HG02798 (cell line): ENCODE measurements at regions not wholly inside any gene's neighbourhood (a gene's known extent, or its start where the extent isn't known, plus 50 kb on each side); places are given as distances from the start of the nearest gene placed in this dataset.
"Not testable (repeated sequence)": the region's sequence is repeated elsewhere in the genome, so short reads cannot be mapped to it uniquely, and the experiment has no call there.

Source experiments
- ATAC-seq: cut with Tn5 transposase; IDR thresholded peaks from one replicate; pipeline ENCODE4 v1.9.1; 2021; ENCODE audit warnings: mild to moderate bottlenecking; ENCODE audit not compliant: unreplicated experiment, poor library complexity

DNA sequence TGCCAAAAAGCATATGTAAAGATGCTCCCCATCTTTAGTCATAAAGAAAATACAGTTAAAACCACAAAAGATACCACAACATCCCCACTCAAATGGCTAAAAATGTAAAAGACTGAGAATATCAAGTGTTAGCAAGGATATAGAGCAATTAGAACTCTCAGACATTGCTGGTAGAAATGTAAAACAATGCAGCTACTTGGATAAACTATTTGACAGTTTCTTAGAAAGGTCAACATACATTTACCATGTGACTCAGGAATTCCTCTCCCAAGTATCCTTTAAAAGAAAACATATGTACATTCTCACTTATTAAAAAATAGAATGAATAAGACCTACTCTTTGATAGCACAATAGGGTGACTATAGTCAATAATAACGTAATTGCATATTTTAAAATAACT lies 173.7 kb downstream of the HNRNPD start:
- ATAC-seq, result no peak

DNA sequence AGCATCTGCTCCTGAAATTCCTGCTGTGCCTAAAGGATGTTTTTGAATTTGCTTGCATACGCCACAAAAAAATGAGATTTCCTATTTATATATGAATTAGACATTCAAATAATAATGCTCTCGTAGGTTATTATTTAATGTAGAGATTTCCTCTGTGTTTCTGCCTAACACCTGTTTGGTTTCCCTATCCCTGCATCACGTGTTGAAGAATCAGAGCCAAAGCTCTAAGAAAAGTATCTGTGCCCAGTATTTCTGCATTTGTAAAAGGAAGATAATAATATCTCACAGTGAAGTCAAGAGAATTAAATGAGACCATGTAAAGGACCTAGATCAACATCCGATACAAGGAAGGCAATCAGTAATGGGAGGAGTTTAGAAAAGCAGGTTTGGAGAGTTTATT lies 179.5 kb downstream of the HNRNPD start:
- ATAC-seq, result no peak

DNA sequence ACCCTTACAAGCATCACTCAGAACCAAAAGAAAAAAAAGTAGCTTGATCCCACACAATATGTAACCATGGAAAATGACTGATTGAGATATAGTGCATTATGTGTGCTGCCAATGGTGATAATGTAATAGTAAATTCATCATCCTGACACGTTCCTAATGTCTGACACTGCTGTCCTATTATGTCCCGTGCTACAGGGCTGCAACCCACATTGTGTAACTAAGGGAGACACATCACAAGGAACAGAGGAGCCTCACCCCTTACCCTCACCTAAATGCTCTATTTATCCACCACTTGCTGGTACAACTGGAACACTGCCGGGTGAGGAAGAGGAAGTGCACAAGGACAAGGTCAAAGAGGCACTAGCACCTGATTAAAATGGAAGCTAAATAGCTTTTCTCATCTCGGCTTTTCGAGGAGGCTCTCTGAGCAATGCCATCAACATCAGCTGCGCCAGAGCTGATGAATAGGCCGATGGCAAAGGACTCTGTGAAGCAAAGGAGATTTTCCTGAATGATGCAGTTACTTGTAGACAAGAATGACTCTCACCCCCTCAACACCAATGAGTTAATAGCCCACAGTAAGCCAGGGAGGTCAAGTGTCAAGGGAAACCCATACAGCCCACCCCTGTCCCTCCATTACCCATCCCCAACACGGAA lies 181.6 kb downstream of the HNRNPD start:
- ATAC-seq, result no peak

DNA sequence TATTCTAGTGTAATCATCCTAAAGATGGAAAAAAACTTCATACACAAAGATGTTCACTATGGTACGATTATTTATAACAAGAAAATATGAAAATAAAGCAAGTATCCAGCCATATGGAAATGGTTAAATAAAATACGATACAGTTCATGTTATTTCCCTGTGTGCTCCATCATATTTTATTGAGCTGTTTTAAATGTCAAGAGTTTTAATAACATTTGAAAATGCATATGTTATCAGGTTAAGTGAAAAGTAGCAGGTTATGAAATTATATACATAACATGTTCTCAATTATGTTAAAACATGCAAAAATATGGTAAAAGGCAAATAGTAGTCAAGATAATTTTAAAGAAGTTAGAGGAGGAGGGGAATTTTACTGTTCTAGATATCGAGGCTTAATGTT lies 192.0 kb downstream of the HNRNPD start:
- no peak for ATAC-seq

DNA sequence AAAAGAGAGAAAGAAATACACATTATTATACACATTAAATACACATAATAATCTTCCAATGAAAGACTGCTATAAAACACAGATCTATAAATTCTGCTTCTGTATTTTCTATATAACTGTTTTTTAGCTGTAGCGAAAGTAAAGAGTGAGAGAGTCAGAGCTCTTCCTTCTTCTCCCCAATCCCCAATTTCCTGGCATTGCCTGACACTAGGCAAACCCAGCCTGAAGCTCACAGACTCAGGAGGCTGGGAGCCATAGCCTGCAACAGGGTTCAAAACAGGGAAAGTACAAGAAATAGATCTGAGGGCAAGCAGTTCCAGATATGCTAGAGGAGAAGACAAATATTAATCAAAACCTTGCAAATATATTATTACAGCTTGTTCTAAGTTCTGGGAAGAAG lies 201.6 kb downstream of the HNRNPD start:
- ATAC-seq, result no peak

DNA sequence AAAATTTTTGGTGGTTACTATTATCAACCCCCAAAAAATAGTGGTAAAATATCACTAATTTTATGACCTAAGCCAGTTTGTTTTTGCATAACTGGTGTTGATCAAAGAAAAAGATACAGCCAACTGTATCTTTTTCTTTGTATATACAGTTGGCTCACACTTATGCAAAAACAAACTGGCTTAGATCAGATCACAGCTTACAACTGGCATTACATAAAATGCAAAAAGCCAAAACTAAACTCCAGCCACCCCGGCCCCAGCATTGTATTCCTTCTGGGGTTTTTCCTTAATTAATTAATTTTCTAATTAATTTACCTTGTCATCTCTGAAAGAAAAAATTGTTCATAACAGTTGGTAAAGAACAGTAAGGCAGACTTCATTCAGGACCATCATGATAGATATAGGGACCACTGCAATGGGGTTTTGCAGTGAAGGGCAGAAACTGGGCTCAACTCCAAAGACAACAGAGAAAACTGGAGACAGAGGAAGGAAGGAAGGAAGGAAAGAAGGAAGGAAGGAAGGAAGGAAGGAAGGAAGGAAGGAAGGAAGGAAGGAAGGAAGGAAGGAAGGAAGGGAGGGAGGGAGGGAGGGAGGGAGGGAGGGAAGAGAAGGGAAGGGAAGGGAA lies 202.1 kb downstream of the HNRNPD start:
- ATAC-seq, result no peak

DNA sequence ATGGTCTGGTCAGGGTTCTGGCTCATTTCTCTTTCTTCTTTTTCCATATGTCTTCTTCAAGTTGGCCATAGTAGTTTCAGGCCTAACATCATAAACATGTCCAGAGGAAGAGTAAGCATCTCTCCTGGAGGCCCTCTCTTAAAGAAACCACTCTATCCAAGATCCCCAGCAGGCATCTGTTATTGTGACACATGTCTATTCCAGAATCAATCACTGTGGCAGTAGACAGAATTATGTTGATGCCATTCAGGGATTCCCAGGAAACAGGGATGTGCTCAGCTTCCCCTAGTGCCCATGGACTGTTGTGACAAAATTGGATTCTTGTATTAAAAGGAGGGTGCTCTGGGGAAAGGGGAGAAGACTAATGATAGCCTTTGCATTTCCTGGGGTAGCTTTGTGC lies 224.0 kb downstream of the HNRNPD start:
- ATAC-seq, result no peak

DNA sequence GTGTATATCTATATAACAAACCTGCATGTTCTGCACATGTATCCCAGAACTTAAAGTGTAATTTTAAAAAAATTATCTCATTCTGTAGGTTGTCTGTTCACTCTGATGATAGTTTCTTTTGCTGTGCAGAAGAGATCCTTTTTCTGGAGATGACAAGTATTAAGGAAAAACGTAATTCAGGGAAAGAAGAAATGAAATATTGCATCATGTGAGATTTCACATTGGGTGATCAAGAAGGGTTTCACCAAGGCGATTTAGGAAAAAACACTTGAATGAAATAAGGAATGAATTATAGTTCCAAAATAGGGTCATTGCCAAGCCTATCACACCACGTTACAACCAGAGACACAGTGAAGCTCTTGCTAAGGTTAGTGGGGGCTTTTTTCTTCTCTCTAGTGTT lies 227.9 kb downstream of the HNRNPD start:
- ATAC-seq, result no peak

DNA sequence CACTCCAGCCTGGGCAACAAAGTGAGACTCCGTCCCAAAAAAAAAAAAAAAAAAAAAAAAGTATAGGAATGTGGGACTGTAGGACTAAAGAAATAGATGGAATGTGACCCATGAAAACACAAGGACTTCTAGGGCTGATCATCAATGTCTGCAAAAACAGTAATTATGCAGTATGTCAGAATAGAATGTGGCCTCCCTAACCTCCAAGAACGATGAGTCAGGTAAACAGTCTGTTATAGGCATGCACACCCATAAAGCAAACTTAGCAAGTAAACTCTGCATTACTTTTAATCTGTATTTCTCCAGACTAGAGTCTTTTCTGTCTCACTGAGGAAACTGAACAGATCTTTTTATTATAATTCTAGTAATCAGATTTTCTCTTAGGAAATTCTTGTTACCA lies 233.4 kb downstream of the HNRNPD start:
- ATAC-seq, result no peak

DNA sequence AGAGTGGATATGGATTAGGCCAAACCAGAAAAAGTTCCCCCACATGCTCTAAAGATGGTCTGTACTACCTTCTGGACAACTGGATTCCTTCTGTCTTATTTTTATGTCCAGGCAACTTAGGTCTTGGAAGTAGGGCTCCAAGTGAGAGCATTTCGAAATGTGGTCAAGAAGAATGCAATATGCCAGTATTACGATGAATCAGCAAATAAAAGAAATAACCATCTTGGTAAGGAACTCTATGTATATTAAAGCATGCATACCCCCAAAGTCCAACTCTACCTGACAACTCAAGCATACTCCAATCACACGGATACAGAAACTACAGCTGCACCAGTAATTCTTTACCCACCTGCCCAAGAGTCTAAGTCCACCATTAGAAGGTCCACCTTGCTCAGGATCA lies 234.5 kb downstream of the HNRNPD start:
- ATAC-seq, result no peak

DNA sequence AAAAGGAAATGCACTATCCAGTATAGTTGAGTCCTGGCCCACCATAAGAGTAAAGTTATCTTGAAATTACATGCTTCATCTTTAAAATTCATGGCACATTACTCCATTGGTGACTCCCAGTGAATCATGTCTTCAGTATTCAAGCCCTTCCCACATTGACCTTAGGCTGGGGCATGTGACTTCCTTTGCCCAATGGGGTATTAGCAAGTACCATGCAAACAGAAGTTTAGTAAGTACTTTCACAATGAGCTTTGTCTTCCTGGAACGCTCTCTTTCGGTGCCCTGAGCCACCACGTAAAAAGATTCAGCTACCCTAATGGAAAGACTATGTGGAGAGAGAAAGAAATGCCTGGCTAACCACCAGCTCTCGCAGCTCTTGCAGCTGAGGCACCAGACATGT lies 235.4 kb downstream of the HNRNPD start:
- no peak for ATAC-seq

DNA sequence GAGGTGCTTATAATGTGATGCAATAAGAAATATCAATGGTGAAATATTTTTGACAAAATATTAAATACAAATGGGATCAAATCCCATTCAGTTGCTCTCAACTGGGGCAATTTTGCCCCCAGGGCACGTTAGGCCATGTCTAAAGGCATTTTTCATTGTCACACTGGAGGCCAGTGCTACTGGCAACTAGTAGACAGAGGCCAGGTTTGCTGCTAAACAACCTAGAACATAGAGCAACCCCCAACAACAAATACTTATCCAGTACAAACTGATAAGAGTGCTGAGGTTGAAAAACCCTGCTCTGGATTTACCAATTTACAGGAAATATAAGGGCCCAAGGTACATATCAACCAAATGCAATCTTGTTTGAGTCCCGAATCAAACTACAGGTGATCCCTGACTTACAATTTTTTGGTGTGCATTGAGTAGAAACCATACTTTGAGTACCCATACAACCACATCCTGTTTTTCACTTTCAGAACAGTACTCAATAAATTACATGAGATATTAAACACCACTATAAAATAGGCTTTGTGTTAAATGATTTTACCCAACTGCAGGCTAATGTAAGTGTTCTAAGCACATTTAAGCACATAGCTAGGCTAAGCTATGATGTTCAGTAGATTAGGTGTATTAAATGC lies 237.5 kb downstream of the HNRNPD start:
- ATAC-seq, result no peak

DNA sequence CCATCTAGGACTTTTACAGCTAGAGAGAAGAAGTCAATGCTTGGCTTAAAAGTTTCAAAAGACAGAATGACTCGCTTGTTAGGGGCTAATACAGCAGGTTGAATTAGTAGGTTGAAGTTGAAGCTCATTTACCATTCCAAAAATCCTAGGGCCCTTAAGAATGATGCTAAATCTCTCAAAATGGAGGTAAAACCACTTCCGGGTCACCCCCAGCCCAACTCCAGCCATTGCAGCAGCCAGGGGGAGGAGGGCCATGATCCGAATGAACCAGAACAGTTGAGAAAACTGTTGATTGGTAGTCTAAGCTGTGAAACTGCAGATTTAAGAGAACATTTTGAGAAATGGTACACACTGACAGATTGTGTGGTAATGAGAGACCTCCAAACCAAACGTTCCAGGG lies 245.4 kb downstream of the HNRNPD start:
- no peak for ATAC-seq

DNA sequence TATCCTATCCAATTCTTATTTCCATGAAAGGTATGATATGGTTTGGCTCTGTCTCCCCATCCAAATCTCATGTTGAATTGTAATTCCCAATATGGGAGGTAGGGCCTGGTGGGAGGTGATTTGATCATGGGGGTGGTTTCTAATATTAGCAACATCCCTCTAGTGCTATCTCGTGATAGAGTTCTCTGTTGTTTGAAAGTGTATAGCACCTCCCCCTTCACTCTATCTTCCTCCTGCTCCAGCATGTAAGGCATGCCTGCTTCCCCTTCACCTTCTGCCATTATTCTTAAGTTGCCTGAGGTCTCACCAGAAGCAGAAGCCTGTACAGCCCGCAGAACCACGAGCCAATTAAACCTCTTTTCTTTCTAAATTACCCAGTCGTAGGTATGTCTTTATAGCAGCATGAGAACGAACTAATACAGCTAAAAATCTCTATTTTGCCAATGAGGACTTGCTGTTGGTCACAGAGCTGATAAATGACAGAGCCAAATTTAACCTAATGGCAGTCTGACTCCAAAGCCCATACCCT lies 247.2 kb downstream of the HNRNPD start:
- no peak for ATAC-seq

DNA sequence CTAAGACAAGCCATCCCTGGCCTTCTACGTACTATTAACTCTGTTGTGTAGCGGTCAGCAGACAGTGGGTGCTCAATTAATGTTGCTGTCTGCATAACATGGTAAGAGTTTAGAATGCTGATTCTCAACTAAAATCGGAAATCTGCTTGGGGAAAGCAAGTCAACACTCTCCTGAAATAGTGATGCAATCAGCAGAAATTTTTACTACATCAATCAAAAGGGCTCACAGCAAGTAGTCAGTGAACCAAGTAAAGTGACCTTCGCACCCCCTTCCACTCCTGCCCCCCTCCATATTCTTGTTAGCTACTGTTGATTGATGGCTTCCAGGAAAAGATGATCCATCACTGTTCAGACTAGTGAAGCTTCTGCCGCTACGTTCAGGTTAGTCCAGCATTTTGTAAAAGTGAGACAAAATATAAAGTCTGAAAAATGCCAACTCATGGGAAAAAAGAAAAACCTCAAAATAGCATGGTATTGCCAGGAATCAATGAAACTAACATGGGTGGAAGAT lies 247.9 kb downstream of the HNRNPD start:
- ATAC-seq, result no peak

DNA sequence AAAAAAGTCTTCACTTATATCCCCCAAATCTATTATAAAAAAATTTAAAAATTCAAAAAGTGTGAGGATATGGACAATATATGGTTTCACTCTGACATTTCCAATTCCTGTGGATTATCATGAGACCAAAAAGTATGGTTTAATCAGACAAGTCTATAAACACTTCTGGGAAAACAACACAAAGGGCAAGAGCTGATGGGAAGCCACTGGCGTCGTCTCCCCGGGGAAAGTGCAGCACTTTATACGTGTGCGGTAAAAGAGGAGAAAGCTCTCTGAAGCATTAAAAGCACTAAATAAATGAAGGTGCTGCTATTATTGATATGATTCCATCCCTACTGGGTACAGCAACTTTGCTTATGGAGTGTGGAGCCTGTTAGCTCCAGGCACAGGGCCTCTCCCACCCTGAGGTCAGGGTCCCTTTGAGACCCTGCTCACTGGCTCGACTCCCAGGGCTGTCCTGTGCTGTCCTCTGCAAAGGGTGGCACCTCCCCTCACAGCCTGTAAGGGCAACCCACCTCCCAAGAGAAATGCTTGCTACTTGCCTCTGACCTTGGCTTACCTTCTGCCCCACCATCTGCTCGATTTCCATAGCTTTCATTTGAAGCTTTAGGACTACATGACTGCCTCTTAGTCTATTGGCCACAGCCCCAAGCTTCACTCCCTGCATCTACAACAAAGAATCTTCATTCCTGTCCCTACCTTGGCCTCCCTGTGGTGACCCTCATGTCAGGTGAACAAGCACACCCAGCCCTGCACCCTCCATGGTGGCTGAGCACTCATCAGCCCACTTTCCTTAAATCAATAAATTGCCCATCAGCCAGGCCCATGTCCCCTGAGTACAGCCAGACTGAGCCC lies 248.6 kb downstream of the HNRNPD start:
- ATAC-seq, result no peak

DNA sequence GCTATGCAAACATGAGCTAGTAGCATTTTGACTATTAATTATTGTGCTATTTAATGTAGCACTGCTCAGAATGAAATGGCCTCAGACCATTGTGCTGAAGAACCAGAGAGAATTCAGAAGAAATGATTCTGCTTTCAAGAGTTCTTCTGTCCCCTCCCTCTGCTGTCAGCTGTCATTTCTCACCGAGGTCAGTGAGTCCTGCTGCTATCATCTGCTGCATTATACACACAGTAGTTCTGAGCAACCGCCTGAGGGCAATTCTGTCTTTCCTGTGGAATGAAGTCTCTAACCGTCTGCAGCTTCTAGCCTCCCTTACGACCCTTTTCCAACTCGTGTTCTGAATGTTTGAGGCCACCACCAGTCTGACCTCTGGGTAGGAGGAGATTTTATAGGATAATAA lies 249.4 kb downstream of the HNRNPD start:
- ATAC-seq, result no peak

DNA sequence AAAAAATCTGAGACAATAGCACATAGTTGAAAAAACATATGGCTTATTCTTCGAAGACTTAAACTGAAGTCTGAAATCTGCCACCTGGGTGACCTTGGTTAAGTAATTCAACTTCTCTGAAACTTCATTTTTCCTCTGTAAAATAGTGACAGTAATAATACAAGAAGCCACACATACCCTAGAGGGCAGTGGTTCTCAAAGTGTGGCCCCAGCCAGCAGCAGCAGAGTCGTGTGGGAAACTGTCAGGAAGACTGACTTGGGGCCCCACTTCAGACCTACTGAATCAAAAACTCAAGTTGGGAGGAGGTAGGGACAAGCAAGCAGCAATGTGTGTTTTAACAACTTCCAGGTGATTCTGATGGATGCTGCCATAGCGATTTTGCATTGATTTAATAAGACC lies 249.9 kb downstream of the HNRNPD start:
- ATAC-seq, result no peak

DNA sequence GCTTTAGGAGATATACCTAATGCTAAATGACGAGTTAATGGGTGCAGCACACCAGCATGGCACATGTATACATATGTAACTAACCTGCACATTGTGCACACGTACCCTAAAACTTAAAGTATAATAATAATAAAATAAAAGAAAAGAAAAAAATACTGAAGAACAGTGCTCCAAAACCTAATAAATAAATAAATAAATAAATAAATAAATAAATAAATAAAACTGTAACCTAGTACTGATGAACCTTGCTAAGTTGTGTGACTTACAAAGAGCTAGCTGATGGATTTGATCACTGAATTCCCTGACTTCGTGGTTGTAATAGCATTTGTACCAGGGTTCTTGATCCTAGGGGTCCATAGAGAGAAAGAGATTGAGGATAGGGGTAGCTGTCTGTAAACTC lies 258.6 kb downstream of the HNRNPD start:
- ATAC-seq, result not testable (repeated sequence)

DNA sequence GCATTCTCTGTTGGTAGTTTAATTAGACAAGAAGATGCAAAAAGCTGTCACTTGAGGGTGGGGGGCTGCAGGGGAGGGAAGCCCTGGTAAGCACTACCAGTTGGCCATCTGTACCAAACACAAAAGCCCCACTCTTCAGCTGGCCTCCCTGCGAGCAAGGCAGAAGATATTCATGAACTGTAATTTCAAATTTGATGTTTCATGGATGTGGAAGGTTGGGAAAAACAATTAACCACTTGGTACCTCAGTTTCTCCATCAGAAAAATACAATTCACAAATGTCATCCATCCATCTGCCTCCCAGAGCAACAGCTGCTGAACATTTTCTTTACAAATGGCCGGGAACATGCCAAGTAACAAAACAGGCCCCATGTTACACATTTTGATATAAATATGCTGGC lies 265.3 kb downstream of the HNRNPD start:
- ATAC-seq, result no peak

DNA sequence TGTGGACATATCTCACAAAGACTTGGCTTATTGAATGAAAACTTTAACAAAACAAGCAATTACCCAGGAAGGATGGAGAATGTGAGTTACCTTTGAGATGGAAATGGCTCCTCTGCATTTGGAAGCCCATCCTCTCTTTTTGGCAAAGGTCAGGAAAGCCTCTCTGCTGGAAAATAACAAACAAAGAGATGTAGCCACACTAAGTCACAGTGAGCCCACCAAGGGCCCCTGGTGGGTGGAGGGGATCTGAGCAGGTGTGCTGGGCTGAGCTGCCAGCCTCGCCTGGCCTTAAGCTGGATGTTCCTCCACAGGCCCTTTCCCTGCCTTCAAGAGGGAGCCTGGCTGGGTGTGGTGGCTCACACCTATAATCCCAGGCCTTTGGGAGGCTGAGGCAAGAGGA lies 269.2 kb downstream of the HNRNPD start:
- ATAC-seq, result no peak
